ENCODE measurements at regions not wholly inside any gene's neighbourhood (a gene's known extent, or its start where the extent isn't known, plus 50 kb on each side); places are given as distances from the start of the nearest gene placed in this dataset.

GRCh38 chr17:77865716-77866115 lies 92.8 kb upstream of the TNRC6C start:
- H3K4me3 ChIP-seq (ENCODE audit: low read length in 2 of 2): no peak overlapping the region
- no peak overlapping the region for H3K27ac ChIP-seq (ENCODE audit: low read depth in 1 of 2, low read length in 2 of 2)
- H3K27me3 ChIP-seq (ENCODE audit: control insufficient read depth in 1 of 2, insufficient read depth in 2 of 2, low read length in 1 of 2): no peaks in the 10 kb centered on the region
- ATAC-seq (ENCODE audit: low FRiP score) (no peak), DNase-seq (peak in 1 of 2 donors; percentile 26)
- H3K9me3 ChIP-seq (ENCODE audit: control insufficient read depth, low read length): no peaks in the 10 kb centered on the region
- H3K4me1 ChIP-seq (ENCODE audit: control insufficient read depth in 1 of 2, insufficient read depth in 2 of 2, low read length in 2 of 2): no peaks in the 10 kb centered on the region
- intact Hi-C loops (cut with DNase I): no loop called here
- no peaks in the 10 kb centered on the region for H3K36me3 ChIP-seq (ENCODE audit: control insufficient read depth in 1 of 2, insufficient read depth in 2 of 2, low read length in 1 of 2)
- 62 to 72% methylated on average over 3 of the region's 3 CpGs for WGBS, 2 donors

- intact Hi-C loops (cut with DNase I): no loop called here
- DNase-seq (peak in 1 of 2 donors; percentile 64), ATAC-seq (ENCODE audit: low FRiP score) (no peak)
- H3K4me3 ChIP-seq (ENCODE audit: low read length in 2 of 2): no peak overlapping the region
- H3K4me1 ChIP-seq (ENCODE audit: control insufficient read depth in 1 of 2, insufficient read depth in 2 of 2, low read length in 2 of 2): no peaks in the 10 kb centered on the region
- no peak overlapping the region for H3K27ac ChIP-seq (ENCODE audit: low read depth in 1 of 2, low read length in 2 of 2)
- H3K27me3 ChIP-seq (ENCODE audit: control insufficient read depth in 1 of 2, insufficient read depth in 2 of 2, low read length in 1 of 2): no peaks in the 10 kb centered on the region
- 89 to 93% methylated on average over 5 of the region's 5 CpGs for WGBS, 2 donors
- H3K9me3 ChIP-seq (ENCODE audit: control insufficient read depth, low read length): no peaks in the 10 kb centered on the region
- H3K36me3 ChIP-seq (ENCODE audit: control insufficient read depth in 1 of 2, insufficient read depth in 2 of 2, low read length in 1 of 2): no peaks in the 10 kb centered on the region
Measured at GRCh38 chr17:77867308-77867781, 91.2 kb upstream of the TNRC6C start.

- ATAC-seq (ENCODE audit: low FRiP score) (no peak), DNase-seq (peak in 1 of 2 donors; percentile 67)
- WGBS, 2 donors: 84 to 86% methylated on average over 19 of the region's 19 CpGs
- intact Hi-C loops (cut with DNase I): no loop called here
- no peaks in the 10 kb centered on the region for H3K36me3 ChIP-seq (ENCODE audit: control insufficient read depth in 1 of 2, insufficient read depth in 2 of 2, low read length in 1 of 2)
- H3K27ac ChIP-seq (ENCODE audit: low read depth in 1 of 2, low read length in 2 of 2): no peak overlapping the region
- no peaks in the 10 kb centered on the region for H3K27me3 ChIP-seq (ENCODE audit: control insufficient read depth in 1 of 2, insufficient read depth in 2 of 2, low read length in 1 of 2)
- H3K4me3 ChIP-seq (ENCODE audit: low read length in 2 of 2): no peak overlapping the region
- H3K9me3 ChIP-seq (ENCODE audit: control insufficient read depth, low read length): no peaks in the 10 kb centered on the region
- no peaks in the 10 kb centered on the region for H3K4me1 ChIP-seq (ENCODE audit: control insufficient read depth in 1 of 2, insufficient read depth in 2 of 2, low read length in 2 of 2)
Measured at GRCh38 chr17:77867976-77868713, 90.4 kb upstream of the TNRC6C start.

GRCh38 chr17:77869041-77869599 lies 89.4 kb upstream of the TNRC6C start:
- Histone ChIP-seq H3K27me3 (ENCODE audit: control insufficient read depth in 1 of 2, insufficient read depth in 2 of 2, low read length in 1 of 2) (no peaks in the 10 kb centered on the region), H3K27ac (ENCODE audit: low read depth in 1 of 2, low read length in 2 of 2) (no peak overlapping the region), H3K4me1 (ENCODE audit: control insufficient read depth in 1 of 2, insufficient read depth in 2 of 2, low read length in 2 of 2) (no peaks in the 10 kb centered on the region), H3K9me3 (ENCODE audit: control insufficient read depth, low read length) (no peaks in the 10 kb centered on the region), H3K4me3 (ENCODE audit: low read length in 2 of 2) (no peak overlapping the region), H3K36me3 (ENCODE audit: control insufficient read depth in 1 of 2, insufficient read depth in 2 of 2, low read length in 1 of 2) (no peaks in the 10 kb centered on the region)
- intact Hi-C loops (cut with DNase I): no loop called here
- ATAC-seq (ENCODE audit: low FRiP score): no peak
- 64 to 65% methylated on average over 11 of the region's 11 CpGs for WGBS, 2 donors
- DNase-seq: peak; percentile 21 to 55

GRCh38 chr17:77869665-77870132 lies 88.8 kb upstream of the TNRC6C start:
- H3K36me3 ChIP-seq (ENCODE audit: control insufficient read depth in 1 of 2, insufficient read depth in 2 of 2, low read length in 1 of 2): no peaks in the 10 kb centered on the region
- H3K27me3 ChIP-seq (ENCODE audit: control insufficient read depth in 1 of 2, insufficient read depth in 2 of 2, low read length in 1 of 2): no peaks in the 10 kb centered on the region
- intact Hi-C loops (cut with DNase I): no loop called here
- 90 to 94% methylated on average over 10 of the region's 10 CpGs for WGBS, 2 donors
- H3K4me3 ChIP-seq (ENCODE audit: low read length in 2 of 2): no peak overlapping the region
- H3K9me3 ChIP-seq (ENCODE audit: control insufficient read depth, low read length): no peaks in the 10 kb centered on the region
- no peaks in the 10 kb centered on the region for H3K4me1 ChIP-seq (ENCODE audit: control insufficient read depth in 1 of 2, insufficient read depth in 2 of 2, low read length in 2 of 2)
- ATAC-seq (ENCODE audit: low FRiP score) (no peak), DNase-seq (peak; percentile 61 to 68)
- no peak overlapping the region for H3K27ac ChIP-seq (ENCODE audit: low read depth in 1 of 2, low read length in 2 of 2)

GRCh38 chr17:77872199-77872598 lies 86.3 kb upstream of the TNRC6C start:
- Histone ChIP-seq H3K27ac (ENCODE audit: low read depth in 1 of 2, low read length in 2 of 2) (no peak overlapping the region), H3K4me3 (ENCODE audit: low read length in 2 of 2) (no peak overlapping the region), H3K4me1 (ENCODE audit: control insufficient read depth in 1 of 2, insufficient read depth in 2 of 2, low read length in 2 of 2) (no peaks in the 10 kb centered on the region), H3K27me3 (ENCODE audit: control insufficient read depth in 1 of 2, insufficient read depth in 2 of 2, low read length in 1 of 2) (no peaks in the 10 kb centered on the region), H3K36me3 (ENCODE audit: control insufficient read depth in 1 of 2, insufficient read depth in 2 of 2, low read length in 1 of 2) (no peaks in the 10 kb centered on the region), H3K9me3 (ENCODE audit: control insufficient read depth, low read length) (no peaks in the 10 kb centered on the region)
- WGBS, 2 donors: 93 to 96% methylated on average over 11 of the region's 11 CpGs
- ATAC-seq (ENCODE audit: low FRiP score) (no peak), DNase-seq (peak; percentile 11 to 25)
- intact Hi-C loops (cut with DNase I): no loop called here

- Histone ChIP-seq H3K27me3 (ENCODE audit: control insufficient read depth in 1 of 2, insufficient read depth in 2 of 2, low read length in 1 of 2) (no peaks in the 10 kb centered on the region), H3K4me3 (ENCODE audit: low read length in 2 of 2) (no peak overlapping the region), H3K9me3 (ENCODE audit: control insufficient read depth, low read length) (no peaks in the 10 kb centered on the region), H3K4me1 (ENCODE audit: control insufficient read depth in 1 of 2, insufficient read depth in 2 of 2, low read length in 2 of 2) (no peaks in the 10 kb centered on the region), H3K27ac (ENCODE audit: low read depth in 1 of 2, low read length in 2 of 2) (no peak overlapping the region), H3K36me3 (ENCODE audit: control insufficient read depth in 1 of 2, insufficient read depth in 2 of 2, low read length in 1 of 2) (no peaks in the 10 kb centered on the region)
- ATAC-seq (ENCODE audit: low FRiP score) (no peak), DNase-seq (peak; percentile 13 to 51)
- intact Hi-C loops (cut with DNase I): no loop called here
- 91 to 92% methylated on average over 28 of the region's 28 CpGs for WGBS, 2 donors
Measured at GRCh38 chr17:77872714-77873499, 85.6 kb upstream of the TNRC6C start.

- peak in 1 of 2 donors; percentile 54 for DNase-seq
- WGBS, 2 donors: 83 to 89% methylated on average over 14 of the region's 14 CpGs
- intact Hi-C loops (cut with DNase I): no loop called here
- Histone ChIP-seq H3K4me3 (ENCODE audit: low read length in 2 of 2) (no peak overlapping the region), H3K36me3 (ENCODE audit: control insufficient read depth in 1 of 2, insufficient read depth in 2 of 2, low read length in 1 of 2) (no peaks in the 10 kb centered on the region), H3K27me3 (ENCODE audit: control insufficient read depth in 1 of 2, insufficient read depth in 2 of 2, low read length in 1 of 2) (no peaks in the 10 kb centered on the region), H3K4me1 (ENCODE audit: control insufficient read depth in 1 of 2, insufficient read depth in 2 of 2, low read length in 2 of 2) (no peaks in the 10 kb centered on the region), H3K27ac (ENCODE audit: low read depth in 1 of 2, low read length in 2 of 2) (no peak overlapping the region), H3K9me3 (ENCODE audit: control insufficient read depth, low read length) (no peaks in the 10 kb centered on the region)
- no peak for ATAC-seq (ENCODE audit: low FRiP score)
Measured at GRCh38 chr17:77873500-77874302, 84.8 kb upstream of the TNRC6C start.
